HG03066 (cell line): ENCODE measurements at regions not wholly inside any gene's neighbourhood (a gene's known extent, or its start where the extent isn't known, plus 50 kb on each side); places are given as distances from the start of the nearest gene placed in this dataset.

Experiments used
- ATAC-seq: cut with Tn5 transposase; IDR thresholded peaks from one replicate; pipeline ENCODE4 v1.9.1; 2021; ENCODE audit warnings: low read depth; ENCODE audit not compliant: unreplicated experiment

DNA sequence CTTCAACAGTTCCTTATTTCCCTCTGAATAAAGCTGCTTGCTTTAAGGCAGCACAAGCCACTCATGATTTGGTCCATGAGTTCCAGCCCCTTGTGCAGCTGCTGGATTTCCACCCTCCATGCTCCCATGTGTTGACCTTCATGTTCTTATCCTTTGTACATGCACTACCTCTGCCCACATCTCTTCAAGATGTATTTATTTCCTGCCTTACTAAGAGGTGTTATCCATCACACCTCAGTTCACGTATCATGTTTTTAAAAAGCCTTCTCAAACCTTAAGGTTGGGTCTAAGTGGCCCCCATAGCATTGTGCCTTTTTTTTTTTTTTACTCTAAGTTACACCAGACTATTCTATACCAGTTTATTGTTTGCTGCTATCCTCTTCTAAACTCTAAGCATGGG lies 107.7 kb downstream of the SIPA1L2 start:
- no peak for ATAC-seq

GRCh38 chr1:232521660-232522059 lies 108.3 kb downstream of the SIPA1L2 start:
- ATAC-seq, result no peak

DNA sequence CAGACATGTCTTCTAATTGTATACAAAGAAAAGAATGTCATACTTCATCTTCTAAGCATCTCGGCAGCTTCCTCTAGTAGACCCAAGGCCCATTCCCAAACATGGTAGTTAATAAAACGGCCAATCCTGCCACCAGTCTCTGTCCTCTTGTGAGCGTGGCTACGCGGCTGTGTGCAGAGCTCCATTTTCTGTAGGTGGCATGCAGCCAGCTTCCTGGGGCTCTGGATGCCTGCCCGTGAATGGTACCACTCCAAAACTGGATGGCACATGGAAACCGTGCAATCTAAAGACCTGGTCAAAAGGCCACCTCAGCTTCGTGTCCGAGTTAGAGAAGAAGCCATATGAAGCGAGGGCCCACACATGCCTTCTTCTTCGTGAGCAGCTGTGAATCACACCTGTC lies 110.7 kb downstream of the SIPA1L2 start:
- ATAC-seq, result no peak

- no peak for ATAC-seq
Observed at GRCh38 chr1:232518349-232518748, 111.6 kb downstream of the SIPA1L2 start.

- ATAC-seq, result no peak
Observed at GRCh38 chr1:232517204-232517603, 112.7 kb downstream of the SIPA1L2 start.

DNA sequence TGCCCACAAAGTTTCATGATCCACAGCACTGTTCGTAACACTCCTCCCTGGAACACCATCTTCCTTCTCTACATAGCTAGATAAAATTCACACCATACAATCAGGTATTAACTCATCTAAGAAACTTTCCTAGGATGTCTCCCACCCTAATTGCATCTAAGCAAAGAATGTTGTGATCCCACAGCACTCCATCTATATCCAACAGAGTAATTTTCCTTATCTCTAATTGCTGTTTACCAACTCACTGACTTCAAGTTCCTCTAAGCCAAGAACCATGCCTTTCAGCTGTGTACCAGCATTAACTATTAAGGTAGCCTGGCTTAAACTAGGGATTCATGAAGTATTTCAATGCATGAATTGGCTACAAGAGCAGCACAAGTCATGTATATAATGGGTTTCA lies 114.2 kb downstream of the SIPA1L2 start:
- no peak for ATAC-seq

GRCh38 chr1:232512712-232513111 lies 117.2 kb downstream of the SIPA1L2 start:
- no peak for ATAC-seq

GRCh38 chr1:232511172-232511571 lies 118.8 kb downstream of the SIPA1L2 start:
- ATAC-seq, result no peak

DNA sequence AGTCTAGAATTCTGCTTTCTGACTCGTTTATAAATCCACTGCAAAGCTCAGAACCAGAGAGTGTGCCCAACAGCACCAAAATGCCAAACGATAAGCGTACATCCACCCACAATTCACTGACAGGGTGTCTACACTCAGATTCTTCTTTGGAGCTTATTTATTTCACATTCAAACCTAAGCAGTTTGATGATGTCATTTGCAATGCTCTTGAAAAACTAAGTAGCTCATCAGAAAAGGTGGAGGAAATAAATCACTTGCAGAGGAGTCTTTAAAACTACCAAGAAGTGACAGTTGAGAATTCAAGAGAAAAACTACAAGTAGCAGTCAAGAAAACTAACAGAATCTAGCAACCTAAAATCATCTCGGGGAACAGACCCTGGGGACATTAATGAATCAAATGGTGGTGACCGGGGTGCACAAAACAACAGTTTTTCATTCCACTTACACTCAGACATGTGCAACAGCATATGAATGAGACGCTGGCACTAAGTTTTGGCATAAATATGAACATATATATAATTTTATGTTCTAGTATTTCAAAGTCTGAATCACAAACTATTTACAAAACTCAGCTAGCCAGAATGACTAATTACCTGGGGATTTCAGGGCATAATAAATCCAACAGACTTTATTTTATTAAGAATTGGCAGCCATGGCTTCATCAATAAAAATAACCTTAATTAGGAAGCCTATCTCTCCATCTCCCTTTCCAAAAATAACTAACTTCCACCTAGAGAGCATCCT lies 119.4 kb downstream of the SIPA1L2 start:
- no peak for ATAC-seq

- ATAC-seq, result no peak
Observed at GRCh38 chr1:232509570-232509969, 120.4 kb downstream of the SIPA1L2 start.

- ATAC-seq, result no peak
Observed at GRCh38 chr1:232508130-232508701, 121.7 kb downstream of the SIPA1L2 start.

DNA sequence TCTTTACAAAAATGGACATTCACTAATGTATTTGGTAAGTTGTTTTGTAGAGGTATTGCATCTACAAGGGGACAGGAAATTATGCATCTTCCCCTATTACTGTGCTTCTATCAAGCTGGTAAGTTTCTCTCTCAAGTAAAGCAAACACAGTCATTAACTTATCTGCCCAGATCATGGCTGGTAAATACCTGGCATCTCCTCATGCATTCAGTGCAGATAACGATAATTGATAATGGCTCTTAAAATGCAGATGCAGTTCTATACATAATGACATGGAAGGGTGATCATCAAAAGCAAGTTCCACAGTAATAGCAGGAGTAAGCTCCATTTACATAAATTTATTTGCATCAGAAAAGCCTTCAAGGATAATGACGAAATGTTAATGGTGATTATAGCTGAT lies 122.4 kb downstream of the SIPA1L2 start:
- ATAC-seq, result no peak

DNA sequence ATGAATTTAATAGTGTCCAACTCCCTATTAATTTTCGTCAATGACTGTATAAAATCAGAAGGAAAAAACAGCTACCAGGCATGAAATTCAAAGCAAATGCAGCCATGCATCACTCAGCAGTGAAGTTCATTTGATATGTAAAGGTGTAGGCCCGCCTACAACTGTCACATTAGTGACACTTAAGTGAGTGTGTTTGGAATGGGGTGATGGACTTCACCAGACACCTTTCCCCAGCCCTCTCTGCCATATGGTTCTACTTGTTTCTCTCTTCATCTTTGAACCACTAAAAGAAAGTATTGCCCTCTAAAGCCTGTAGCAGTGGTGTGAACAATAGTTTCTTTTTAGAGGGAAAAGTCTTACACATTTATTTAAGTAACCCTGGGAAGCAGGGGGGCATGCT lies 124.0 kb downstream of the SIPA1L2 start:
- ATAC-seq, result no peak

DNA sequence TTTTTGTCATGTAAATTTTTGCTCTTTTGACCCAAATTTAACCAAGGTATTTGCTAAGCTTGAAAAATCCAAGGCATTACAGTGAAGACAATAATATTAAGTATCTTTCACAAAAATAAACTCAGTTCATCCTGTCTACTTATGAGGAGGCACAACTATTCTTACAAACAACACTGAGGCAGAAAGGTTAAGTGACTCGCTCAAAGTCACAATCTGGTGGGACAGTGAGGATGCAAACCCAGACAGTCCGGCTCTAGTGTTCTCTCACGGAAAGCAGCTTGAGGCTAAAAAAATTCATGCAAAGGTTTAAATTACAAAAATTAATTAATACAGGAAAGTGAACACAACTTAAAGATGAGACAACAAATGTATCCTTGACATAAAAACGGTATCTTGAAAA lies 125.3 kb downstream of the SIPA1L2 start:
- no peak for ATAC-seq

DNA sequence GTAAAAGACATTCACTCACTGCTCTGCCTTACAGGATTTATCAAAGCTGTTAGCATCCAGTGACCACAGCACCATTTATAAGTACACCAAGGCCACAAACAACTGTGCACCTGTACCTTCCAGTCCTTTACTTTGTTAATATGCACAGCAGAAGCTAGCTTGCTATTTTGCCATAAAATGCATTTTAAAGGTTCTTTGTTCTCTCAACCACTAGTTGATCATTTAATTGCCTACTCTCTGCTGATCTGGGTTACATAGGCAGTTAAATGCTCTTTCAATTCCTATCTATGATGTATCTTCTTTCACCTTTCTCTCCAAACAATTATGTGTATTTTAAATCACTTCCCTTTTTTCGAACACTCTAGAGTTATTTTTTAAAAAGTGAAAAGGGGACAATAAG lies 126.4 kb downstream of the SIPA1L2 start:
- ATAC-seq, result no peak

- ATAC-seq, result no peak
Observed at GRCh38 chr1:232501854-232502253, 128.1 kb downstream of the SIPA1L2 start.

DNA sequence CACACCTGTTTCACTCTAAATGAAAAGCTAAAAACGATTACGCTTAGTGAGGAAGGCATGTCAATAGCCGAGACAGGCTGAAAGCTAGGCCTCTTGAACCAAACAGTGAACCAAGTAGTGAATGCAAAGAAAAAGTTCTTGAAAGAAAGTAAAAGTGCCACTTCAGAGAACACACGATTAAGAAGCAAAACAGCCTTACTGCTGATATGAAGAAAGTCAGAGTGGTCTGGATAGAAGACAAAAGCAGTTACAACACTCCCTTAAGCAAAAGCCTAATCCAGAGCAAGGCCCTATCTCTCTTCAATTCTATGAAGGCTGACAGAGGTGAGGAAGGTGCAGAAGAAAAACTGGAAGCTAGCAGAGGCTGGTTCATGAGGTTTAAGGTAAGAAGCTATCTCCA lies 130.7 kb downstream of the SIPA1L2 start:
- ATAC-seq, result no peak

- ATAC-seq, result no peak
Observed at GRCh38 chr1:232493869-232494268, 136.1 kb downstream of the SIPA1L2 start.

- no peak for ATAC-seq
Observed at GRCh38 chr1:232489256-232489655, 140.7 kb downstream of the SIPA1L2 start.

DNA sequence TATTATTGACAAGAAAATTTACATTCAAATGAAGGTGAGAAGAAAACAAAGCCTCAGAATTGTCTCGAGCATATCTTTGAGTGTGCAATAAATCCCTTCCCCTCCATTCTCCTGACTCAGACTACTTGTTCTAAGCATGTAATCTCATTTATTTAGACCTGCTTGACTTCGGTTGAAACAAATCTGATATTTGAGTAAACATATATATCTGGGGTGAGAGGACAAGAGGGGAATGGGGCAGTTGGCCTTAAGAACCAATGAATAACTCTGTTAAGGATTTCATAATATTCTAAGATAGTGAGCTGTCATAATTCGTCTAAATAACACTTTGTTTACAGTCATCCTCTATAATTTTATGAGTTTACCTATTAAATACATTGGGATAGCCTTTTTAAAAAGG lies 142.7 kb downstream of the SIPA1L2 start:
- ATAC-seq, result no peak

GRCh38 chr1:232486454-232487207 lies 143.3 kb downstream of the SIPA1L2 start:
- no peak for ATAC-seq

- no peak for ATAC-seq
Observed at GRCh38 chr1:232486006-232486405, 143.9 kb downstream of the SIPA1L2 start.
